Lung (tissue), 11 donors: ENCODE measurements at regions not wholly inside any gene's neighbourhood (a gene's known extent, or its start where the extent isn't known, plus 50 kb on each side); places are given as distances from the start of the nearest gene placed in this dataset.

ENCODE experiments used
- ATAC-seq: fragments of 200-7000 bp; cut with Tn5 transposase; one replicate; pipeline ENCODE4 v1.9.1; 2020; ENCODE audit warnings: moderate number of reproducible peaks; ENCODE audit not compliant: insufficient read depth, low FRiP score
- DNase-seq, 3 donors: peaks; one replicate each; pipeline ENCODE4 v3.0.0-alpha.2; 2013 to 2017
- H3K27ac ChIP-seq, 2 donors: one replicate each; pipeline ENCODE4 v1.5.1; 2013; ENCODE audit warnings: mild to moderate bottlenecking in 2 of 2, moderate library complexity in 2 of 2, control low read depth in 1 of 2, inconsistent platforms in 1 of 2, low read depth in 1 of 2, low read length in 1 of 2
- H3K27me3 ChIP-seq, 3 donors: one replicate each; pipeline ENCODE4 v1.5.1; 2013; ENCODE audit warnings: low read length in 2 of 3; ENCODE audit not compliant: control insufficient read depth in 3 of 3, insufficient read depth in 3 of 3
- H3K36me3 ChIP-seq, 4 donors: one replicate each; pipeline ENCODE4 v1.5.1; 2013; ENCODE audit warnings: low read length in 4 of 4, mild to moderate bottlenecking in 1 of 4, moderate library complexity in 1 of 4; ENCODE audit not compliant: control insufficient read depth in 4 of 4, insufficient read depth in 4 of 4
- H3K4me1 ChIP-seq, 5 donors: one replicate each; pipeline ENCODE4 v1.5.1; 2013; ENCODE audit warnings: low read length in 5 of 5, mild to moderate bottlenecking in 2 of 5, moderate library complexity in 1 of 5; ENCODE audit not compliant: control insufficient read depth in 5 of 5, insufficient read depth in 5 of 5
- H3K4me3 ChIP-seq: one replicate; pipeline ENCODE4 v1.5.1; 2013; ENCODE audit warnings: mild to moderate bottlenecking, control low read depth, moderate library complexity
- H3K9ac ChIP-seq, 2 donors: one replicate each; pipeline ENCODE4 v1.5.1; 2013; ENCODE audit warnings: low read length in 2 of 2, control low read depth in 1 of 2; ENCODE audit not compliant: insufficient read depth in 1 of 2
- H3K9me3 ChIP-seq, 4 donors: one replicate each; pipeline ENCODE4 v1.5.1; 2013; ENCODE audit warnings: low read length in 3 of 4, mild to moderate bottlenecking in 1 of 4, moderate library complexity in 1 of 4; ENCODE audit not compliant: control insufficient read depth in 4 of 4, insufficient read depth in 3 of 4
- WGBS, 2 donors: extraction: QIAGEN DNeasy Blood & Tissue Kit; methylation state at CpG; one replicate each; pipeline ENCODE4 v1.1.7; 2013; 5-methylcytosine and 5-hydroxymethylcytosine counted together
- TF ChIP-seq, protein P1 (sequence below): IDR thresholded peaks from 2 replicates; pipeline ENCODE4 v1.5.1; 2012; ENCODE audit warnings: mild to moderate bottlenecking; ENCODE audit errors: control extremely low read depth, extremely low read depth
- donor health status: control.
- donor health status: control.
- donor health status: Bipolar disorder and iron deficiency.
- donor health status: healthy.
- donor health status: DM: yes; HTN: yes; CAD: no.

DNA sequence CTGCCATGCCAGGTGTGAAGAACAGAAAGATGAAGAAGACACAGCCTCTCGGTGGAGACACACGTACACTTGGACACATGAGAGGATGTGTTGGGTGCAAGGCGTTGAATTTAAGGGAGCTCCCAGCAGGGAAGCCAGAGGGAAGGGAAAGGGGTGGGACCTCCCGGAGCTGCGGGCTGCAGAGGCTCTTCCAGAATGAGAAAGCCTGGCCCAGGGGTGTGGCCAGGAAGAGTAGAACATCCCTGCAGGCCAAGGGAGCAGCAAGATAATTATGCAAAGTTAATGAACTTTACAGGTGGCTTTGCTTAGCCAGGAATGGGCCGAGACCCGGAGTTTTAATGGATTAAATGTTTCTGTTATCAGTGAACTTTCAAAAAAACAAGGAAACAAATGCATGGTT is 270.3 kb downstream of the KLF6 start:
- TF ChIP-seq, protein P1, sequence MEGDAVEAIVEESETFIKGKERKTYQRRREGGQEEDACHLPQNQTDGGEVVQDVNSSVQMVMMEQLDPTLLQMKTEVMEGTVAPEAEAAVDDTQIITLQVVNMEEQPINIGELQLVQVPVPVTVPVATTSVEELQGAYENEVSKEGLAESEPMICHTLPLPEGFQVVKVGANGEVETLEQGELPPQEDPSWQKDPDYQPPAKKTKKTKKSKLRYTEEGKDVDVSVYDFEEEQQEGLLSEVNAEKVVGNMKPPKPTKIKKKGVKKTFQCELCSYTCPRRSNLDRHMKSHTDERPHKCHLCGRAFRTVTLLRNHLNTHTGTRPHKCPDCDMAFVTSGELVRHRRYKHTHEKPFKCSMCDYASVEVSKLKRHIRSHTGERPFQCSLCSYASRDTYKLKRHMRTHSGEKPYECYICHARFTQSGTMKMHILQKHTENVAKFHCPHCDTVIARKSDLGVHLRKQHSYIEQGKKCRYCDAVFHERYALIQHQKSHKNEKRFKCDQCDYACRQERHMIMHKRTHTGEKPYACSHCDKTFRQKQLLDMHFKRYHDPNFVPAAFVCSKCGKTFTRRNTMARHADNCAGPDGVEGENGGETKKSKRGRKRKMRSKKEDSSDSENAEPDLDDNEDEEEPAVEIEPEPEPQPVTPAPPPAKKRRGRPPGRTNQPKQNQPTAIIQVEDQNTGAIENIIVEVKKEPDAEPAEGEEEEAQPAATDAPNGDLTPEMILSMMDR = no peak
- no peak for DNase-seq
- ATAC-seq = no peak
- Histone ChIP-seq H3K4me3 (no peak overlapping the region), H3K4me1 (no peaks in the 10 kb centered on the region), H3K27ac (no peak overlapping the region), H3K36me3 (no peaks in the 10 kb centered on the region), H3K9me3 (peaks cover 0 to under 1% (median 0%) of the 10 kb centered on the region in 4 donors), H3K27me3 (no peaks in the 10 kb centered on the region), H3K9ac (no peak overlapping the region)
- 76 to 83% methylated on average over 7 of the region's 7 CpGs for WGBS, 2 donors

DNA sequence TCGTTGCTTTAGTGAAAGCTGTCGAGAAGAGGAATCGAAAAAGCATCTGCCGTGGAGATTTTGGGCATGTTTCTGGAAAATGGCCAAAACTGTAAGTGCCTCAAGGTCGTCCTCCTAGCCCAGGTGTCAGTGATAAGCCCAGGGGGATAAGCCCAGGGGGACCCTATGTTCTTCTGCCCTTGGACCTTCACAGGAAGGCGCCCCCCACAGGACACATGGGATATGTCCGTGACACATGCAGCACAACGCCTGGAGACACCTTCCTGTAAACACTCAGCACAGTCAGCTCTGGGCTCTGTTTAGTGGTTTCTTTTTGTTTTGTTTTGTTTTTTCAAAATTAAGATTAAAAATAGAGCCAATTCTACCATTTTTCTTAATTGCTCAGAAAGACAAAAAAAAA is 272.7 kb downstream of the KLF6 start:
- no peaks in the 10 kb centered on the region for H3K36me3 ChIP-seq
- no peak overlapping the region for H3K4me3 ChIP-seq
- TF ChIP-seq, protein P1 = no peak
- DNase-seq (no peak), ATAC-seq (no peak)
- no peak overlapping the region for H3K9ac ChIP-seq
- no peaks in the 10 kb centered on the region for H3K27me3 ChIP-seq
- H3K9me3 ChIP-seq = peaks cover 0 to 6% (median 2%) of the 10 kb centered on the region in 4 donors
- H3K4me1 ChIP-seq = no peaks in the 10 kb centered on the region
- H3K27ac ChIP-seq = no peak overlapping the region
- WGBS, 2 donors = 76 to 79% methylated on average over 8 of the region's 8 CpGs

DNA sequence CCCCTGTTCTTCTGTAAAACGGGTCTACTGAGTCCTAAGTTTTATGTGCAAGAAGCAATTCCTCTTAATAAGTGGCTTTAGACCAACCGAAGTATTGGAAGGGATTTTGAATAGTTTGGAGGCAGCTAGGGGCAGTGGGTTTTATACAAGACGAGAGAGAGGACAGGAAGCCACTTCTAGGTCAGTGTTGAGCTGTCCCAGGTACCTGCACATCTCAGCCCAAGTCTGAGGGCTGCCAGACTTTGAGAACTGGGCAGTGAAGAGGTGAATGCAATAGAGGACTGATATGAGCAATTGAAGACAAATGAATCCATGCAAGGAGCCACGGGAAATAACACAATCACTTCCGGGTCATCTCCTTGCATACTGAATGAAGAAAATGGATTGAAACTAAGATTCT is 273.5 kb downstream of the KLF6 start:
- ATAC-seq = no peak
- WGBS, 2 donors = 83 to 86% methylated on average over 5 of the region's 5 CpGs
- H3K9ac ChIP-seq = no peak overlapping the region
- no peak for DNase-seq
- H3K27me3 ChIP-seq = no peaks in the 10 kb centered on the region
- no peak overlapping the region for H3K4me3 ChIP-seq
- H3K4me1 ChIP-seq = no peaks in the 10 kb centered on the region
- H3K27ac ChIP-seq = no peak overlapping the region
- TF ChIP-seq, protein P1 = no peak
- peaks cover 0 to 6% (median 2%) of the 10 kb centered on the region in 4 donors for H3K9me3 ChIP-seq
- no peaks in the 10 kb centered on the region for H3K36me3 ChIP-seq

DNA sequence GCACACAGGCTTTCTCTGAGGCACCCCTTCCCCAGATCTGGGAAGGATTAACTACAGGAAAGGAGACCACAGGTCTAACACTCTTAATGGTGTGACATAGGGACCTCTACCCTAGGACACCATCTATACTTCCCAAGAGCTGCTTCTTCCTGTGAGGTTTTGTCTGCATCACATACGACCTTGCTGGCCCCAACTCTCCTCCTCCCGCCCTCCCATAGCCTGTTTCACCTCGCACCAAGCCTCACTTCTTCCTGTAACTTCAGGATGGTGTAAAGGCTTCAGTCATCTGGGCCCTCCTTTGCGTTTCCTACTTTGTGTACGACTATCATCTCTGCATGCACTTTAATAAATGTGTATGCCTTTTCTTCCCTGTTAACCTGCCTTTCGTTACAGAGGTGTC is 274.3 kb downstream of the KLF6 start:
- Histone ChIP-seq H3K9me3 (peaks cover 0 to 6% (median 2%) of the 10 kb centered on the region in 4 donors), H3K27me3 (no peaks in the 10 kb centered on the region), H3K27ac (no peak overlapping the region), H3K4me3 (no peak overlapping the region), H3K36me3 (no peaks in the 10 kb centered on the region), H3K9ac (no peak overlapping the region), H3K4me1 (no peaks in the 10 kb centered on the region)
- ATAC-seq = no peak
- DNase-seq = no peak
- WGBS, 2 donors = 85 to 86% methylated on average over 6 of the region's 6 CpGs
- TF ChIP-seq, protein P1 = no peak
